PFSK-1 (cell line): ENCODE measurements at regions not wholly inside any gene's neighbourhood (a gene's known extent, or its start where the extent isn't known, plus 50 kb on each side); places are given as distances from the start of the nearest gene placed in this dataset.

ENCODE experiments used
- SIN3A ChIP-seq: IDR thresholded peaks from 2 replicates; pipeline ENCODE4 v1.6.1; 2012; ENCODE audit warnings: mild to moderate bottlenecking, low read length, moderate library complexity, borderline replicate concordance; ENCODE audit not compliant: insufficient read depth
- TAF1 ChIP-seq: IDR thresholded peaks from 2 replicates; pipeline ENCODE4 v1.6.1; 2012; ENCODE audit warnings: low read length, control low read depth, borderline replicate concordance; ENCODE audit not compliant: insufficient read depth

- TF ChIP-seq TAF1 (no peak), SIN3A (no peak)
Observed at GRCh38 chr3:81217101-81217500, 544.3 kb downstream of the GBE1 start.
